HL-60 (cell line): ENCODE measurements at regions not wholly inside any gene's neighbourhood (a gene's known extent, or its start where the extent isn't known, plus 50 kb on each side); places are given as distances from the start of the nearest gene placed in this dataset.

Experiments used
- DNase-seq, 2 experiments: peaks; one replicate each; pipeline ENCODE4 v3.0.0-alpha.2; 2010 to 2020; ENCODE audit warnings: low read depth in 1 of 2, low spot score in 1 of 2
- H3K27ac ChIP-seq: fragments of 250-450 bp; sonication (Bioruptor Pico); replicated peaks from 2 replicates; pipeline ENCODE4 v1.5.1; 2020; ENCODE audit warnings: mild to moderate bottlenecking, moderate library complexity
- H3K27me3 ChIP-seq: fragments of 250-450 bp; sonication (Bioruptor Pico); 2 replicates; pipeline ENCODE4 v1.5.1; 2021; ENCODE audit warnings: mild to moderate bottlenecking, moderate library complexity; ENCODE audit not compliant: insufficient read depth, poor library complexity, severe bottlenecking
- H3K4me3 ChIP-seq: replicated peaks from 2 replicates; pipeline ENCODE4 v1.5.1; 2011; ENCODE audit warnings: mild to moderate bottlenecking, control low read depth, low read length; ENCODE audit not compliant: insufficient read depth
- GABPA ChIP-seq: IDR thresholded peaks from 2 replicates; pipeline ENCODE4 v1.6.1; 2012; ENCODE audit warnings: low read depth
- POLR2AphosphoS5 ChIP-seq: IDR thresholded peaks from 2 replicates; pipeline ENCODE4 v1.6.1; 2012; ENCODE audit warnings: low read depth
- SPI1 ChIP-seq: IDR thresholded peaks from 2 replicates; pipeline ENCODE4 v1.6.1; 2012; ENCODE audit warnings: low read depth, mild to moderate bottlenecking, borderline replicate concordance
- TF ChIP-seq, protein P1 (sequence below): IDR thresholded peaks from one replicate; pipeline ENCODE4 v1.5.1; 2011; ENCODE audit warnings: low read length, control low read depth, inconsistent platforms; ENCODE audit not compliant: insufficient read depth
- TF ChIP-seq, protein P2 (sequence below): IDR thresholded peaks from 2 replicates; pipeline ENCODE4 v1.6.1; 2012; ENCODE audit warnings: low read depth; ENCODE audit not compliant: insufficient replicate concordance

DNA sequence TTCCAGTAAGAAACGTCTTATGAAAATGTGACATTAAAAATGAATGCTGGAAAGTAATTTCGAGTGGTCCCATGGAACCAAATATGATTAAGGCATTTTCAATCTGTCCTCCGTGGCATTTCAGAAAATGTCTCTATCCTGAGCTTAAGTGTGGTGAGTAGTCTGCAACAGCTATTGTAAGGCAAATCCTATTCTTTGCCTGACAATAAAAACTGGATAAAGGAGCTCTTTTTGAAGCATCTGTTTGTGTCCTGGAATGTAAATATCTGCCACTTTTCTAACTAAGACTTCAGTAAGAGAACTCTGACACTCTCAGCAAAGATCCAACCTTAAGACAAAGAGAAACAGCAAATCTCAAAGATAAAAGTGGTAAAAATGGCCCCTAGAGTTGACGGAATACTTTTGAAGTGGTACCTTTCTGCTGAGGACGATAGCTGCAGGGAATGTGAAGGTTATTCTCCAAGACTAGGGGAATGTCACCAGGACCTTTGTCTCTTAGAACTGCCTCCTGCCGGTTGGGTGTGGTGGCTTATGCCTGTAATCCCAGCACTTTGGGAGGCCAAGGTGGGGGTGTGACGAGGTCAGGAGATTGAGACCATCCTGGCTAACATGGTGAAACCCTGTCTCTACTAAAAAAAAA is 486.7 kb upstream of the ZP4 start:
- Histone ChIP-seq H3K4me3 (no peak overlapping the region), H3K27me3 (no peaks in the 10 kb centered on the region), H3K27ac (no peak overlapping the region)
- DNase-seq, result no peak
- TF ChIP-seq SPI1 (no peak), GABPA (no peak), POLR2AphosphoS5 (no peak)
- TF ChIP-seq, protein P1, sequence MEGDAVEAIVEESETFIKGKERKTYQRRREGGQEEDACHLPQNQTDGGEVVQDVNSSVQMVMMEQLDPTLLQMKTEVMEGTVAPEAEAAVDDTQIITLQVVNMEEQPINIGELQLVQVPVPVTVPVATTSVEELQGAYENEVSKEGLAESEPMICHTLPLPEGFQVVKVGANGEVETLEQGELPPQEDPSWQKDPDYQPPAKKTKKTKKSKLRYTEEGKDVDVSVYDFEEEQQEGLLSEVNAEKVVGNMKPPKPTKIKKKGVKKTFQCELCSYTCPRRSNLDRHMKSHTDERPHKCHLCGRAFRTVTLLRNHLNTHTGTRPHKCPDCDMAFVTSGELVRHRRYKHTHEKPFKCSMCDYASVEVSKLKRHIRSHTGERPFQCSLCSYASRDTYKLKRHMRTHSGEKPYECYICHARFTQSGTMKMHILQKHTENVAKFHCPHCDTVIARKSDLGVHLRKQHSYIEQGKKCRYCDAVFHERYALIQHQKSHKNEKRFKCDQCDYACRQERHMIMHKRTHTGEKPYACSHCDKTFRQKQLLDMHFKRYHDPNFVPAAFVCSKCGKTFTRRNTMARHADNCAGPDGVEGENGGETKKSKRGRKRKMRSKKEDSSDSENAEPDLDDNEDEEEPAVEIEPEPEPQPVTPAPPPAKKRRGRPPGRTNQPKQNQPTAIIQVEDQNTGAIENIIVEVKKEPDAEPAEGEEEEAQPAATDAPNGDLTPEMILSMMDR, result no peak
- TF ChIP-seq, protein P2, sequence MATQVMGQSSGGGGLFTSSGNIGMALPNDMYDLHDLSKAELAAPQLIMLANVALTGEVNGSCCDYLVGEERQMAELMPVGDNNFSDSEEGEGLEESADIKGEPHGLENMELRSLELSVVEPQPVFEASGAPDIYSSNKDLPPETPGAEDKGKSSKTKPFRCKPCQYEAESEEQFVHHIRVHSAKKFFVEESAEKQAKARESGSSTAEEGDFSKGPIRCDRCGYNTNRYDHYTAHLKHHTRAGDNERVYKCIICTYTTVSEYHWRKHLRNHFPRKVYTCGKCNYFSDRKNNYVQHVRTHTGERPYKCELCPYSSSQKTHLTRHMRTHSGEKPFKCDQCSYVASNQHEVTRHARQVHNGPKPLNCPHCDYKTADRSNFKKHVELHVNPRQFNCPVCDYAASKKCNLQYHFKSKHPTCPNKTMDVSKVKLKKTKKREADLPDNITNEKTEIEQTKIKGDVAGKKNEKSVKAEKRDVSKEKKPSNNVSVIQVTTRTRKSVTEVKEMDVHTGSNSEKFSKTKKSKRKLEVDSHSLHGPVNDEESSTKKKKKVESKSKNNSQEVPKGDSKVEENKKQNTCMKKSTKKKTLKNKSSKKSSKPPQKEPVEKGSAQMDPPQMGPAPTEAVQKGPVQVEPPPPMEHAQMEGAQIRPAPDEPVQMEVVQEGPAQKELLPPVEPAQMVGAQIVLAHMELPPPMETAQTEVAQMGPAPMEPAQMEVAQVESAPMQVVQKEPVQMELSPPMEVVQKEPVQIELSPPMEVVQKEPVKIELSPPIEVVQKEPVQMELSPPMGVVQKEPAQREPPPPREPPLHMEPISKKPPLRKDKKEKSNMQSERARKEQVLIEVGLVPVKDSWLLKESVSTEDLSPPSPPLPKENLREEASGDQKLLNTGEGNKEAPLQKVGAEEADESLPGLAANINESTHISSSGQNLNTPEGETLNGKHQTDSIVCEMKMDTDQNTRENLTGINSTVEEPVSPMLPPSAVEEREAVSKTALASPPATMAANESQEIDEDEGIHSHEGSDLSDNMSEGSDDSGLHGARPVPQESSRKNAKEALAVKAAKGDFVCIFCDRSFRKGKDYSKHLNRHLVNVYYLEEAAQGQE, result no peak

DNA sequence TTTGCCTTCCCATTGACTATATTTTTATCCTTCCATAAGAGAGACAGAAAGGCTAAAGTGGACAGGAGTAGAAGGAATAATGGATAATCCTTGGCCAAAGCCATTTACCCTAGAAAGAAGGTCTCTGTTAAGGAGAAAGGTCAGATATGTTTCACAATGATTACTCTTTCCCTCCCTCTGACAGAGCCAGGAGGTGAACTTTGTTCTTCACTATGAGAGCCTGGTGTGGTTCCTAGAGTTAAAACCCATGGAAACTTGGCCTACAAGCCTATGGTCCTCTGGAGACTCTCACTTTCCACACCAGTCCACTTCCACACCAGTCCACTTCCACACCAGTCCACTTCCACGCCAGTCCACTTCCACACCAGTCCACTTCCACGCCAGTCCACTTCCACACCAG is 479.9 kb upstream of the ZP4 start:
- Histone ChIP-seq H3K4me3 (no peak overlapping the region), H3K27ac (no peak overlapping the region), H3K27me3 (no peaks in the 10 kb centered on the region)
- DNase-seq, result no peak
- TF ChIP-seq GABPA (no peak), SPI1 (no peak), POLR2AphosphoS5 (no peak)
- TF ChIP-seq, protein P2, result no peak
- TF ChIP-seq, protein P1, result no peak

DNA sequence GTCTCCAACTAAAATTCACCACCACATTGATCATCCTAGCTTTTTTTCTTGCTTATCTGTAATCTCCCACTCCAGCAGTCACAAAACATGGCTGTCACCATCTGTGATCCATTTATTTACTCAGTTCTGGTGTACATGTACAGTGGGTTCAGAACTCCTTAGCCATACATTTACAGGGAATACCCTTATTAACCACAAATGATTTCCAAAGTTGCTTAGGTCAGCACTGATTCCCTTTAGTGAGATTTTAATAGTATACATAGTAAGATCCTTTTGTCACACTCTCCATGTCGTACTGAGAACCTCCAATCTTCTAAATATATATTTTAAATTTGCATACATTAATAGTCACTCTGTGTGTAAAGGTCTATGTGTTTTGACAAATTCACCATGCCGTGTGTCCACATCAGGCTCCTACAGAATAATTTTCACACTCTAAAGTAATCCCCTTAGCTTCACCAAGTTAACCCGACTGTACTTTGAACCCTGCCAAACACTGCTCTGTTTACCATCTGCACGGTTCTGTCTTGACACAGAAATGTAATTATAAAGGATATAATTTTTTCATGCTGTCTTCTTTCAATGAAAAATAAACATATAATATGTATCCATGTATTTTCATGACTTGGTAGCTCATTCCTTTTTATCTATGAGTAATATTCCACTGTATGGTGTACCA is 473.6 kb upstream of the ZP4 start:
- H3K27me3 ChIP-seq, result no peaks in the 10 kb centered on the region
- H3K27ac ChIP-seq, result no peak overlapping the region
- H3K4me3 ChIP-seq, result no peak overlapping the region
- no peak for TF ChIP-seq POLR2AphosphoS5
- TF ChIP-seq, protein P1, result no peak
- no peak for DNase-seq

DNA sequence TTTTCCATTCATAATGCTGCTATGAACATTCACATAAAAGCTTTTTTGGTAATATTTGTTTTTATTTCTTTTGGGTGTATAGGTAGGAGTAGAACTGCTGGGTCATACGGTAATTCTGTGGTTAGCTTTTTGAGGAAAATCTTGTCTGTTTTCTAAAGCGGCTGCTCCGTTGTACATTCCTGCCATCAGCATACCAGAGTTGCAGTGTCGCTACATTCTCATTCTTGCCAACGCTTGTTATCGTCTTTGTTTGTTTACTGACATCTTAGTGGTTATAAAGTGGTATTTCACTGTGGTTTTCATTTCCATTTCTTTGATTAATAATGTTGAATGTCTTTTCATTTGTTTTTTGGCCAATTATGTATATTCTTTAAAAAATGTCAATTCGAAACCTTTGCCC is 469.8 kb upstream of the ZP4 start:
- DNase-seq, result no peak
- Histone ChIP-seq H3K4me3 (no peak overlapping the region), H3K27me3 (no peaks in the 10 kb centered on the region), H3K27ac (no peak overlapping the region)
- TF ChIP-seq SPI1, result no peak
- no peak for TF ChIP-seq GABPA
- TF ChIP-seq, protein P1, result no peak
- TF ChIP-seq POLR2AphosphoS5, result no peak
- TF ChIP-seq, protein P2, result no peak
